HG03575 (cell line): ENCODE measurements at regions not wholly inside any gene's neighbourhood (a gene's known extent, or its start where the extent isn't known, plus 50 kb on each side); places are given as distances from the start of the nearest gene placed in this dataset.
"Not testable (repeated sequence)": the region's sequence is repeated elsewhere in the genome, so short reads cannot be mapped to it uniquely, and the experiment has no call there.

Experiments
- ATAC-seq: cut with Tn5 transposase; IDR thresholded peaks from one replicate; pipeline ENCODE4 v1.9.1; 2021; ENCODE audit not compliant: unreplicated experiment, insufficient number of reproducible peaks, low FRiP score; ENCODE audit errors: extremely low read depth

DNA sequence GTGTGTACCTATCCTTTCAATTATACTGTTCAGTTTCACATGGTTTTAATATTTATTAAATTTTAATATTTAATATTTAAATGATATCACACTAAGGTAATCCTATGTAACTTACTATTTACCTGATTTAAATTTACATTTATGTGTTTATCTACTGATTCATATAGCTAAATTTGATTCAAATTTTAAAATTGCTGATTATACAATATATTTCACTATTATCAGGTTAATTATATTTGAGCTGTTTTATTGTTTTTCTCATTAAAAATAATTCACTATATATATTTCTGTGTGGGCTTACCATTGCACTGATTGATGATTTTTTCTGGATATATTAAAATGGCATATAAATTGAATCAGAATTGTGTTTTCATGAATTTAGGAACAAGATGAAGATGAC, 1923.5 kb downstream of the STIM2 start:
- no peak for ATAC-seq

- no peak for ATAC-seq
Observed at GRCh38 chr4:28787947-28788346, 1927.3 kb downstream of the STIM2 start.

GRCh38 chr4:28788929-28789490, 1928.4 kb downstream of the STIM2 start:
- ATAC-seq = no peak

GRCh38 chr4:28792917-28793597, 1927.1 kb upstream of the PCDH7 start:
- ATAC-seq = no peak

DNA sequence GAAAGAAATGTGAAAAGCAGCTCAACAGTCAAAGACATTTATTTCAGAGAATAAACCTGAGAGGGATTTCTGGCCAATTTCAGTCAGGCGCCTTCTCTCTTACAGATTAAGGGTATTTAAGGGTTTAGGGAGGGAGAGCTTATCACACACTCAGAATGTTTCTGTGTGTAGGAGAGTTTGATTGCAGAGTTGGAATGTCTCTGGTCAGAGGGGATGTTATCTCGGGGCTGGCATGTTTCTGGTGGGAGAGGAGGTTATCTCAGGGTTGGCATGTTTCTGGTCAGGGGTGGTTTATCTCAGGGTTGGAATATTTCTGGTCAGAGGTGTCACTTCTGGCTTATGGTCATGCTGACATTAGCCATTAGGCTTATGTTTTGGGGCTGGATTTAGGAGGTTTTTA, 1920.5 kb upstream of the PCDH7 start:
- no peak for ATAC-seq

GRCh38 chr4:28811025-28811424, 1909.1 kb upstream of the PCDH7 start:
- no peak for ATAC-seq

DNA sequence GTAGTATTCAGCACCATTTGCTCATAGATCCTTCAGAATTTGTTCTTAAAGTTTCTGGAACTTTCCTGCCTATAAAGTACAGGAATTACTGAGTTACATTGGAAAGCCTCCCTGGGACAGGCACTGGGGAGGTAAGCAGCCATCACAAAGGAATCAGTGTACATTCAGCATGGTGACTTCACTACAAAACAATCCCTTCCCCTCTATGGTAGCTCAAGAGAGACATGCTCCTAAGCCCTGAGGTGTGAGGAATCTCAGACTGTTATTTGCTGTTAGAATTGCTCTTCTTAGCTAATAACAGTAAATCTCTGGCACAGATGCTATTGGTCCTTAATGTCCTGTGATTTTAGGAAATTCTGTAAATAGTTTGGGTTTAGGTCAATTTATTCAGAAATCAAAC, 1898.0 kb upstream of the PCDH7 start:
- ATAC-seq = no peak

DNA sequence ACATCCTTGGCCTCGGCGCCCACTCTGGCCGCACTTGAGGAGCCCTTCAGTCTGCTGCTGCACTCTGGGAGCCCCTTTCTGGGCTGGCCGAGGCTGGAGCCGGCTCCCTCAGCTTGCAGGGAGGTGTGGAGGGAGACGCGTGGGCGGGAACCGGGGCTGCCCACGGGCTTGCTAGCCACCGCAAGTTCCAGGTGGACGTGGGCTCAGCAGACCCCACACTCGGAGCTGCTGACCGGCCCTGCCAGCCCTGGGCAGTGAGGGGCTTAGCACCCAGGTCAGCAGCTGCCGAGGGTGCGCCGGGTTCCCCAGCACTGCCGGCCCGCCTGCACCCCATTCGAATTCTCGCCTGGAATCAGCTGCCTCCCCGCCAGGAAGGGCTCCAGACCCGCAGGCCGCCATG, 1892.3 kb upstream of the PCDH7 start:
- no peak for ATAC-seq

DNA sequence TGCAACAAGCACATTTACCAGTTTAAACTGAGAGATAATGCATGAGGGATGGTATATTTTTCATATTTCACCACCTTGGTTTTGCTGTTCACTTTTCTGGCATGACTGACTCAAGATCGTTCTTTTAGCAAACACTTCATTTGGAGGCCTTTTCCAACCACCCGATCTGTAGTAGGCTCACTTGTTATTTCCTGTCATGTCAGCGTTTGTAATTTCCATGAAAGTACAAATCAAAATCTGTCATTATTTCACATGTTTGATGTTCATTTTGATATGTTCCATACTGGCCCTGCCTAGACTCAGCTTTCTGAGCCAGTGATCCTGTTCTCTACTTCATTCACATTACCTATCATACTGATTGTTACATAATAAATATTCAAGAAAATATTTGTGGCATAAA, 1888.3 kb upstream of the PCDH7 start:
- ATAC-seq = no peak

GRCh38 chr4:28832444-28832843, 1887.7 kb upstream of the PCDH7 start:
- ATAC-seq = no peak

DNA sequence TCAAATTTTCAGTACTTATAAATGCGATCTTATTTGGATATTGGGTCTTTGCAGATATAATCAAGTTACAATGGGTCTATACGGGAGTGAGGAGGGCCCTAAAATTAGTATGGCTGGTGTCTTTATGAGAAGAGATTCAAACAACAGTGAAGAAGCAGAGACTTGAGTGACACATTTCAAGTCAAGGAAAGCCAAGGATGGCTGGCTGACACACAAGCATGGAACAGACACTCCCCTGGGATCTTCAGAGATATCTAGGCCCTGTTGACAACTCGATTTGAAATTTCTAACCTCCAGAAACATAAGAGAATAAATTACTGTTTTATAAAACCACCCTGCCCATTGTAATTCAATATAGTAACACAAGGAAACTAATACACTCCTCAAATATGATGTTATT, 1886.0 kb upstream of the PCDH7 start:
- ATAC-seq = no peak

DNA sequence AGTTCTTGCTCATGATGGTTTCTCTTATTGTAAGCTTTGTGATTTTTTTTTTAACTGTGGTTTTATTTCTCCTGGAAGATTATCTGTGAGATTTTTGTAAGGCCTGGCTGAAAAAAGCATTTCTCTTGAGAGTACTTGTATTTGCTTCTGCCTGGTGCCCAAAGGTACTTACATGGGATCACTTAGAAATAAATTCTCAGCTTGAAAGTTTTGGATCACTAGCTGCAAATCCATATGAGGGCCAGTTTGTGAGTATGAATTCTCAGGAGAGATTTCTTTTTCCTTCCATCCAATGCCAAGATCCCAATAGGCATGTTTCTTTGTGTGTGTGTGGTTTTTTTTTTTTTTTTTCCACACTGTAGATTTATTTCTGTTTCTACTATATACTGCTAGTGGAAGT, 1884.7 kb upstream of the PCDH7 start:
- ATAC-seq = no peak

- ATAC-seq = no peak
Observed at GRCh38 chr4:28842271-28842670, 1877.9 kb upstream of the PCDH7 start.

DNA sequence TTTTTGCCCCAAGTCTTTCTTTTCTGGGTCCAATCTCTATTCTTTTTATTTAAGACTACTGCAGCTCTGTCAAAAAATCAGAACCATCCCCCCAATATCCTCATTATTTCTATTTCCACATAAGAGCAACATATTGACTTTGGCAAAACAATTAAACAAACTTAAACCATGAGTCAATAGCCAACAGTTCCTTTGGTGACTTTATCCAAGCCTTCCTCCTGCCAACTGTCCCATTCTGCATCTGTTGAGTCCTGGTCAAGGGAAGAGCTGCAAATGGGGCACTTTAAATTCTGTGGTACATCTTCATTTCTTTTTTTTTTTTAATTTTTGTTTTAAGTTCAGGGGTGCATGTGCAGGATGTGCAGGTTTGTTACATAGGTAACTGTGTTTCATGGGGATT, 1875.0 kb upstream of the PCDH7 start:
- no peak for ATAC-seq

DNA sequence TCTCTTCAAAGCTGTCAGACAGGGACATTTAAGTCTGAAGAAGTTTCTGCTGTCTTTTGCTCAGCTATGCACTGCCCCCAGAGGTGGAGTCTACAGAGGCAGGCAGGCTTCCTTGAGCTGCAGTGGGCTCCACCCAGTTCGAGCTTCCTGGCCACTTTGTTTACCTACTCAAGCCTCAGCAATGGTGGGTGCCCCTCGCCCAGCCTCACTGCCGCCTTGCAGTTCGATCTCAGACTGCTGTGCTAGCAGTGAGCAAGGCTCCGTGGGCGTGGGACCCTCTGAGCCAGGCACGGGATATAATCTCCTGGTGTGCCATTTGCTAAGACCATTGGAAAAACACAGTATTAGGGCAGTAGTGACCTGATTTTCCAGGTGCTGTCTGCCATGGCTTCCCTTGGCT, 1863.1 kb upstream of the PCDH7 start:
- not testable (repeated sequence) for ATAC-seq

- no peak for ATAC-seq
Observed at GRCh38 chr4:28868841-28869240, 1851.3 kb upstream of the PCDH7 start.

DNA sequence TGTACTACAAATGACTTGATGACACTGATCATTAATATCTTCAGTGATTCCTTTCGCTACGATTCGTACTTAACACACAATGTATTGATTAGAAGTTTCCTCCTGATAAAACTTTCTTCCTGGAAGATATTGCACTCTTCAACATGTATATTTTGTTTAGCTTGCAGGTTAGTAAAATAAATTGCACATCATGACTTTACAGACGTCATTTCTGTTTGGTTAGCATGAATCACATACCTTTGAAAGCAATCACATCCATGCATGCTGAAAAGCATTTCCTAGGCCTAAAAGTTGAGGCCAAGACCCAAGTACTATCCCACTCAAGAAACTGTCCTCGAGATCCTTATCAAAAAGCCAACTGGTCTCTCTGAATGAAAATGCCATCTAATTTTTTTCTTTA, 1841.0 kb upstream of the PCDH7 start:
- no peak for ATAC-seq

DNA sequence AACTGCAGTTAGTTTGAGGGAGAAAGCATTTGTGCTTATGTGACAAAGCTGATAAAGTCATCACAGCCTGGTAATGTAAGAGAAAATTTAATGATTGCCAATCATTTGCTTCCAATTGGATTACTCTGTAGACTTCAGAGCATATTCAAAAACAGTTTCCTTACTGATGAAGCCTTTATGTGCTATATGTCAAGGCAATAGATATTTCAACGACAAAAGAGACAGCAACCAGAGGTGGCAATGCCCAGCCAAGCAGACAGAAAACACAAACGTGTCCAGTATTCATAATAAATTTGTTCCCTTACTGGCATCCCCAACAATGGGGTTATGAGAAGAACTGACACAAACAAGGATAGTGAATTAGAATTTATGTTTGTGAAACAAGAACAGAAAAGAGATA, 1840.3 kb upstream of the PCDH7 start:
- no peak for ATAC-seq

GRCh38 chr4:28883211-28883610, 1837.0 kb upstream of the PCDH7 start:
- no peak for ATAC-seq

DNA sequence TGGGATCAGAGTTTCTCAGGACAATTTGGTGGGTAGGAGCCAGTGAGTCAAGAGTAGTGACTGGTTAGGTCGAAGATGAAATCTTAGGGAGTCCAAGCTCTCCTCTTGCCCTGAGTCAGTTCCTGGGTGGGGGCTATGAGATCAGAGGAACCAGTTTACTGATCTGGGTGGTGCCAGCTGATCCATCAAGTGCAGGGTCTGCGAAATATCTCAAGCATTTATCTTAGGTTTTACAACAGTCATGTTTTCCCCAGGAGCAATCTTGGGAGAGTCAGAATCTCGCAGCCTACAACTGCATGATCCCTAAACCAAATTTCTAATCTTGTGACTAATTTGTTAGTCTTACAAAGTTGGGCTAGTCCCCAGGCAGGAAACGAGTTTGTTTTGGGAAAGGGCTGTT, 1833.2 kb upstream of the PCDH7 start:
- no peak for ATAC-seq
